SH-SY5Y (cell line): ENCODE measurements at regions not wholly inside any gene's neighbourhood (a gene's known extent, or its start where the extent isn't known, plus 50 kb on each side); places are given as distances from the start of the nearest gene placed in this dataset.

Source experiments
- GATA2 ChIP-seq: IDR thresholded peaks from 2 replicates; pipeline ENCODE4 v1.6.1; 2011; ENCODE audit warnings: mild to moderate bottlenecking, low read depth, low read length
- GATA3 ChIP-seq: IDR thresholded peaks from 2 replicates; pipeline ENCODE4 v1.6.1; 2011; ENCODE audit warnings: low read depth, mild to moderate bottlenecking, low read length, moderate library complexity

DNA sequence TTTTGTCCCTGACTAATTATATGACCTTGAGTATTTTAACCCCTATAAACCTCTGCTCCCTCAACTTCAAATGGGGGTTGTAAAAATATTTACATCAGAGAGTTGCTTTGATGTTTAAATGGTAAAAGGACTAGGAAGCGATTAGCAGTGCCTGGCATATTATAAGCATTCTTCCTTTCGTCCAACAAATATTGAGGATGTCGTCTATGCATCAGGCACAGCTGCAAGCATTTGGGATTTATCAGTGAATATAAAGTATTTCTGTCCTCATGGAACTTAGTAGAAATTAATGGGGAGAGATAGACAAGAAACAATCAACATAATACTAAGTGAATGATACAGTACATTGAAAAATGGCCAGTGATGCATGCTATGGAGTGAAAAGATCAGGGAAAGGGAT, 115.5 kb upstream of the EDNRA start:
- TF ChIP-seq GATA2 (no peak), GATA3 (no peak)
